AG08396 (cell line): ENCODE measurements at regions not wholly inside any gene's neighbourhood (a gene's known extent, or its start where the extent isn't known, plus 50 kb on each side); places are given as distances from the start of the nearest gene placed in this dataset.
"Not testable (repeated sequence)": the region's sequence is repeated elsewhere in the genome, so short reads cannot be mapped to it uniquely, and the experiment has no call there.

Experiments
- DNase-seq: peaks from one replicate; pipeline ENCODE4 v3.0.0; 2012; ENCODE audit warnings: low spot score, mixed read lengths

- DNase-seq: no peak
Observed at GRCh38 chr16:26985100-26986065, 81.3 kb upstream of the C16orf82 start.

- peak; percentile 79 for DNase-seq
Observed at GRCh38 chr16:26987597-26988010, 79.1 kb upstream of the C16orf82 start.

- DNase-seq: no peak
Observed at GRCh38 chr16:26988186-26988585, 78.5 kb upstream of the C16orf82 start.

GRCh38 chr16:26990384-26991120, 76.2 kb upstream of the C16orf82 start:
- DNase-seq: not testable (repeated sequence)

GRCh38 chr16:26992666-26993349, 73.9 kb upstream of the C16orf82 start:
- DNase-seq: no peak

GRCh38 chr16:26993511-26993910, 73.2 kb upstream of the C16orf82 start:
- DNase-seq: no peak

GRCh38 chr16:26993963-26994362, 72.8 kb upstream of the C16orf82 start:
- DNase-seq: peak; percentile 47

- no peak for DNase-seq
Observed at GRCh38 chr16:26995522-26995921, 71.2 kb upstream of the C16orf82 start.

GRCh38 chr16:27005386-27005785, 61.3 kb upstream of the C16orf82 start:
- no peak for DNase-seq
